Stimulated activated naive CD8-positive, alpha-beta T cell treated with anti-CD3 and anti-CD28 coated beads, Interleukin-15, Interleukin-2, amounts not matched to agents 100 U/mL and 50 U/mL, for 24 hours (primary cell): ENCODE measurements at regions not wholly inside any gene's neighbourhood (a gene's known extent, or its start where the extent isn't known, plus 50 kb on each side); places are given as distances from the start of the nearest gene placed in this dataset.

Experiments
- ATAC-seq: fragments of 150-1000 bp; cut with Tn5 transposase; one replicate; pipeline ENCODE4 v1.10.0; 2021
- DNase-seq: peaks from one replicate; pipeline ENCODE4 v3.0.0; 2021

DNA sequence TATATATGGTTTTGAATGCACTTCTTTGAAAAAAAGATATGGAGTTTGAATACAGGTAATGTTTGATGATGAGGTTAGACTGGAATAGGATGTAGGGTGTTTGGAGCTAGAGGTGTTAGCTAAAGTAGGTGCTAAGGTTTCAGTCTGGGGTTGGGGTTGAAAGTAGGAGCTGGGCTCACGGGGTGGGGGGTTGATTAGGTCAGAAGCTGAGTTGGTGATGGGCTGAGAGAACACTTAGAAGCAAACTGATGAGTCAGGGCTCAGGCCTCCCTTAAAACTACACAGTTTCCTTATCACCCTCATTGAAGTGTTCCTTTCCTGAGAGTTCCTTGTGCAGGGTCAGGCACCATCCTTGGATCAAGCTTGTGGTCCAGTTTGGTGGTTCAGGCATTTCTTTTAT is 308.8 kb upstream of the ADAMTS16 start:
- DNase-seq (no peak), ATAC-seq (no peak)

GRCh38 chr5:4832471-4832870 is 307.7 kb upstream of the ADAMTS16 start:
- ATAC-seq = no peak
- no peak for DNase-seq

DNA sequence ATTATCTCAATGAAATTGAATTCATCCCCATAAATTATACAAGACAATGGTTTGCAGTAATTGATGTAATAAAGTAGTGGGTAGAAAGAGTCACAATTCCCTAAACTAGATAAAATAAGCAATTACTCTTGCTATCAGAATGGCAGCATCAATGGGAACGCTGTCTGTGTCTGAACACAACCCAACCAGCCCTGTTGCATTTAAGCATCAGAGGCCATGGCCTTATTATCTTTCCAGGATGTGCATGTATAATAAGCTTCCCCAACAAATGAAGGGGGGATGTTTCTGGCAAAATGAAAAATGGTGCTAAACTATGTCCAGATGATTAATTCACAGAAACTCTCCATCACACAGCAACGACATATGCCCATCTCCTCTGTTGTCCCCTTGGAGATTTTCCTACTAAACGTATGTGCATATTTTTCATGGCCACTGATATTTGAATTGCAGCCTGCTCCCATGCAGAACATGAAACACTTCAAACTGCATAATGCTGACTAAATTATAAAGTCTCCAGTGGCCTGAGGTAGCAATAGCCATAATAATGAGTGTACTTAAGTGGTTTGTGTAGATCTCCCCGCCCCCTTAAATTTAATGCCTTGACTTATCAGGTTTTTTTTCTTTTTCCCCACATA is 306.9 kb upstream of the ADAMTS16 start:
- no peak for DNase-seq

GRCh38 chr5:4837489-4838058 is 302.6 kb upstream of the ADAMTS16 start:
- no peak for ATAC-seq
- no peak for DNase-seq

More for the DNA sequence above, 306.9 kb upstream of the ADAMTS16 start:
- no peak for ATAC-seq

- no peak for DNase-seq
- no peak for ATAC-seq
Observed at GRCh38 chr5:4845221-4845620, 294.9 kb upstream of the ADAMTS16 start.

- no peak for DNase-seq
- ATAC-seq = no peak
Observed at GRCh38 chr5:4847766-4848165, 292.4 kb upstream of the ADAMTS16 start.

- DNase-seq = no peak
- ATAC-seq = no peak
Observed at GRCh38 chr5:4855036-4855435, 285.1 kb upstream of the ADAMTS16 start.

DNA sequence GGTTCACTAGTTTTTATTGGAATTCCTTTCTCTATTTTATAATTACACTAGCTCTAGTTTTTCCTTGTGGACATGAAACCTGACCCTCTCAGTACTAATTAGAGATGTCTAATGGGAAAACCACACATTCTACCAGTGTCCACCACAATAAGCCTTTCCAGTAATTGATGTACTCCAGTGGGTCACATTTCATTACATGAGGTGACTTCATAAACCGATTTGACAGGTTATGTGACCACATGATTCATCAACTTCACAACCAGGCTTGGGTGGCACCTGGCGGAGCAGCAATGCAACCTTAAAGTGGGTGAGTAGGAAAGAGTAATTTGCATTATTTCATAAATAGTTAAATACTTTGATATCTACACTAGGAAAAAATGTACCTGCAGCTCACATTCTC is 284.2 kb upstream of the ADAMTS16 start:
- DNase-seq = no peak
- no peak for ATAC-seq

DNA sequence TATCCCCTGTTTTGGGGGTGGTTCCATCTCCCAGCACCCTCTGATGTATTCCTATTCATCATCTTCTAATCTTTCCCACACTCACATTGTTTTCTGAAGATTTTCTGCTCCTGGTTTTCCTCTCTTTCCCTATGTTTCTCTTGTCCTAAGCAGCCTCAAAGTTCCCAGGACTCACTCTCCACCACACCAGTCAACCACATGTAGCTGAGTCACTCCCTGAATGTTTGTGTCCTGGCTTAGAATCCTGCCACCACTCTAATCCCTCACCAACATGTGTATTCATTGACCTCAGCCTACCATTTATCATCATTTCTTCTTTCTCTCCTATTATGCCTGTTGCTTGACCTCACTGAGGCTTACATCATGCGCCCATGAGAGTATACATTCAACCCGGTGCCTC is 282.4 kb upstream of the ADAMTS16 start:
- ATAC-seq (no peak), DNase-seq (no peak)

GRCh38 chr5:4859500-4860235 is 280.5 kb upstream of the ADAMTS16 start:
- ATAC-seq (no peak), DNase-seq (no peak)

DNA sequence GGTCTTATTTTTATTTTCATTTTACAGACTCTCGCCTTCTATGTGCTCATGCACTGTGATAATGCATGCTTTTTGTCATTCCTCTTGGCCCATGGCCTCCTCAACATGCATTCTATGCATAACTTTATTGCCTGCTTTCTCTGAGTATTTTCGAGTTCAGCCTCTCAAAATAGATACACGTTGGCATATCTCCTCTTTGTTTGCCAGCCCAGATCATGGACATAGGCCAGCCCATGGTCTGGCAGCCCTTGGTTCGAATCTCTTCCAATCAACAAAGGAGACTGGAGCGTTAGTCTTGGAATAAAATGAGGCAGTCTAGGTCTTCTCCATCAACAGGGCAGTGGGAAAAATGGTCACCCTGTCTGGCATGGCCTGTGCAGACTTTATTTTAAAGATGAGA is 279.5 kb upstream of the ADAMTS16 start:
- DNase-seq = no peak
- no peak for ATAC-seq

DNA sequence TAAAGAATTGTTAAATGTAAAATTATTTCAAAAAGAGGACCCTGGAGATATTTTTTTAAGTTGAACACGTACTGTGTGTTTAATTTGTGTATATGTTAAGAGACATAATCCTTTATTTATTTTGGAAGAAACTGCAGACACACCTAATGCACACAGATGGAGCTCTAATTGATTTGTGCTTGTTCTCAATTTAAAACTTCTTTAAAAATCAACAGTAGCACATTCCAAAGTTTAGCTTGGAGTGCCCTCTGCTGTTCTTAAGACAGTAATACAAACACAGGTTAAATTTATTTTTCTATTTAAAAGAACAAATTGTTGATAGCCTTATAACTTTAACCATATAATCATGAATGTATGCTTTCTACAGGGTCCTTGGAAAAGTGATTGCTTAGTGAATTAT is 277.6 kb upstream of the ADAMTS16 start:
- DNase-seq (no peak), ATAC-seq (no peak)

- ATAC-seq (no peak), DNase-seq (no peak)
Observed at GRCh38 chr5:4866131-4866659, 273.9 kb upstream of the ADAMTS16 start.

DNA sequence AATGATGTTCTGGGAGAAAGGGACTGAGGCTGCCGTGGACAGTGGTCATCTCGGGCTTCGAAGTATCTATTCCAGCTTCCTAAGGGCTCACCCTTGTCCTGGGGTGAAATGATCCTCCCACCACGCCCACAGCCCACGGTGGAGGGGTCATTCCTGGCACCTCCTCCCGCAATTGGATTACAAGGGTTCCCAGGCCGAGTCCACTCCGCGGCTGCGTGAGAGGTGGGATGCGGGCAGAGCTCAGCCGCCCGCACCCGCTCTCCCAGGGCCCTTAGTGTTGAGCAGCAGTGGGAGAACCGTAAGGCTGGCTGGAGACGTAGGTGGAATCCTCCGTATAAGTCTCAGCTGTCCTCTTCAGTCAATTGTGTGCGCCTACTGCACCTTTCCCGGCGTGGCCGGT is 273.3 kb upstream of the ADAMTS16 start:
- ATAC-seq (no peak), DNase-seq (no peak)

GRCh38 chr5:4868140-4868735 is 271.9 kb upstream of the ADAMTS16 start:
- DNase-seq (peak; percentile 70), ATAC-seq (no peak)

GRCh38 chr5:4873652-4874051 is 266.5 kb upstream of the ADAMTS16 start:
- ATAC-seq = no peak
- no peak for DNase-seq

- DNase-seq (no peak), ATAC-seq (no peak)
Observed at GRCh38 chr5:4874097-4874496, 266.0 kb upstream of the ADAMTS16 start.

DNA sequence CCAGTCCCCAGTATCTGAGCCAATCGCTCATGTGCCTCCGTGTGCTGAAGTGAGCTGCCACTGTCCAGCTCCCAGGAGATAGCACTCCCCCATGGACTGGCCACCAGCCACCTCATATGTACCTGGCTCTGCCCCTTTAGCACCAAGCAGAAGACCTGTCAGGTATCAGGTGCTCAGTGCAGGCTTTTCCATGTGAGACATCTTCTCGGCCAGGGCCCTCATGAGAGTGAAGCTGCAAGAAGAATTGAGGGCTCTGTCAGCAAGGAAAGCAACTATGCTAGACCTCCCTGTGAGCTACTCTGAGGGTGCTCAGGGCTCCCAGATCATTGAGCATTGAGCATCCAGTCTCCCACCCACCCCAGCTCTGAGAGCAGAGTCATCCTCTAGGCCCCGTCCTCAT is 264.2 kb upstream of the ADAMTS16 start:
- no peak for ATAC-seq
- no peak for DNase-seq

DNA sequence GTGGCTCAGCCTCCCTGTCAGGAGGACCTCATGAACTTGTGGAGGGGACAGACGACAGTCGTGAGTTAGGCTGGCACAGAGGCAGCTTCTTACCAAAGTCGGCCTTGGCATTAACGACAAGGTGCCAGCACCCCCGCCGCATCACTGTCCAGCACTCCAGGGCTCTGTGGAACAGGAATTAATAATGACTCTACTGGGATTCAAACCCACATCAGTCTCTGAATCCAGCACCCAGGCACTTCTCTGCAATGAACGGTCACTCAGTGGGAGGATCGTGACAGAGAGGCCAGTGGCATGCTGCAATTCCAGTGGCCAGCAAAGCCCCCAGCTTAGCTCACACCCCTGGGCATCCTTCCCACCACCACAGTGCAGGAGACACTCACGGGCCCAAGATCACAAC is 263.3 kb upstream of the ADAMTS16 start:
- DNase-seq (no peak), ATAC-seq (no peak)

- no peak for DNase-seq
- ATAC-seq = no peak
Observed at GRCh38 chr5:4877579-4877978, 262.6 kb upstream of the ADAMTS16 start.

DNA sequence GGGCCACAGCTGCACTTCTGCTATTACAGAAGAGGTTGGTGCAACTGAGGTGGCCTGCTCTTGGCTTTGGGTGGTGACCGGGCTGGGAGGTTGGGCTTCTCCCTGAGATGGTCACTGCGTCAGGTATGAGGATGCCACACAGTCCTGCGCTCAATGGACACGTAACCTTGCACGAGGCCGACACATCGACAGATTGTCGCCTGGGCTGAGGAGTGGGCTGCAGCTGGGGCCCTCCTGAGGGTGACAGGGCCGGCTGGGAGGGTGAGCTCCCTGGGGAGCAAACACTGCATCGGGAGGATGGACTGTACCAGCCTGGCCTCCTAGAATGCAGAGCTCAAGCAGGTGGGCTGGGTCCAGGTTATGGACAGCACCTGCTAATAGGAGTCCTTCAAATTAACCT is 261.1 kb upstream of the ADAMTS16 start:
- DNase-seq (no peak), ATAC-seq (no peak)

GRCh38 chr5:4879693-4880303 is 260.3 kb upstream of the ADAMTS16 start:
- peak; percentile 26 for ATAC-seq

GRCh38 chr5:4880304-4880741 is 259.8 kb upstream of the ADAMTS16 start:
- ATAC-seq (no peak), DNase-seq (no peak)

More at GRCh38 chr5:4879693-4880303, 260.3 kb upstream of the ADAMTS16 start:
- peak; percentile 66 for DNase-seq
